ENCODE measurements at regions not wholly inside any gene's neighbourhood (a gene's known extent, or its start where the extent isn't known, plus 50 kb on each side); places are given as distances from the start of the nearest gene placed in this dataset.

DNA sequence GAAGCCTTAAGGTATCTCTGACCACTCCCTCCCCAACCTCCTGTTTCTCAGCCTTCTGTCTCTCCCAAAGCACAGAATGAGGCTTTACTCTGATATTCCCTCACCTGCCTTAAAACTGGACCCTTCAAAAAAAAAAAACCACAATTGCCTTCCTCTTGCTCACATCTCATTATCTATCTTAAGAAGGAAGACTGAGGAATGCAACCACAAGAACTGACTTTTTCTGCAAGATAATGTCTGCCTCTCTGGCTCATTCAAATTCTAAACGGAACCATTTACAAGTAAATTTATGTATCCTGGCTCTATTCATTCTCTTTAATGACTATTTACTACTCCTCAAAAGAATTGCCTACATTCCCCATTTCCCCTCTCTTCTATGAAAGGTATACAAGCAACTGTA is 545.5 kb upstream of the HTR2C start:
- TF ChIP-seq, protein P1, sequence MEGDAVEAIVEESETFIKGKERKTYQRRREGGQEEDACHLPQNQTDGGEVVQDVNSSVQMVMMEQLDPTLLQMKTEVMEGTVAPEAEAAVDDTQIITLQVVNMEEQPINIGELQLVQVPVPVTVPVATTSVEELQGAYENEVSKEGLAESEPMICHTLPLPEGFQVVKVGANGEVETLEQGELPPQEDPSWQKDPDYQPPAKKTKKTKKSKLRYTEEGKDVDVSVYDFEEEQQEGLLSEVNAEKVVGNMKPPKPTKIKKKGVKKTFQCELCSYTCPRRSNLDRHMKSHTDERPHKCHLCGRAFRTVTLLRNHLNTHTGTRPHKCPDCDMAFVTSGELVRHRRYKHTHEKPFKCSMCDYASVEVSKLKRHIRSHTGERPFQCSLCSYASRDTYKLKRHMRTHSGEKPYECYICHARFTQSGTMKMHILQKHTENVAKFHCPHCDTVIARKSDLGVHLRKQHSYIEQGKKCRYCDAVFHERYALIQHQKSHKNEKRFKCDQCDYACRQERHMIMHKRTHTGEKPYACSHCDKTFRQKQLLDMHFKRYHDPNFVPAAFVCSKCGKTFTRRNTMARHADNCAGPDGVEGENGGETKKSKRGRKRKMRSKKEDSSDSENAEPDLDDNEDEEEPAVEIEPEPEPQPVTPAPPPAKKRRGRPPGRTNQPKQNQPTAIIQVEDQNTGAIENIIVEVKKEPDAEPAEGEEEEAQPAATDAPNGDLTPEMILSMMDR (conservative IDR thresholded peaks at IDR 0.05), result no peak
- peaks cover 10% of the 10 kb centered on the region for H3K27me3 Mint-ChIP-seq (ENCODE audit: low read depth)
- H3K4me1 Mint-ChIP-seq, result no peaks in the 10 kb centered on the region

DNA sequence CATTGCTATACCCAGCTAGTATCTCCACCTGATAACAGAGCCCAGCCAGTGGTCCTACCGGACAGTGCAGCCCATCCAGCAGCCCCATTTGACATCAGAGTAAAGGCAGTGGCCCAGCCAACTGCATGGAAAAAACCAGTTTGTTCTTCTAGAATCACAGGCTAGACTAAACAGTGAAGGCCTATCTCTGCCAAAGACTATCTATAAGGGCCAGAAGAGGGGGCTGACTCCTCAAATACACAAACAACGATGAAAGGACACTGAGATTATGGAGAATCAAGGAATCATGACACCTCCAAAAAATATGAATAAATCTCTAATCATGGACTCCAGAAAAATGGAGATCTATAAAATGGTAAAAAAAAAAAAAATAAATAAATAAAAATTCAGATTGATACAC is 546.4 kb upstream of the HTR2C start:
- peaks cover 15% of the 10 kb centered on the region for H3K36me3 Mint-ChIP-seq (ENCODE audit: low read depth)
- H3K4me3 Mint-ChIP-seq, result no peak overlapping the region
- peaks cover 10% of the 10 kb centered on the region for H3K27me3 Mint-ChIP-seq (ENCODE audit: low read depth)
- no peaks in the 10 kb centered on the region for H3K4me1 Mint-ChIP-seq
- TF ChIP-seq, protein P1 (conservative IDR thresholded peaks at IDR 0.05), result no peak
- H3K9me3 Mint-ChIP-seq, result peaks cover 16% of the 10 kb centered on the region
- H3K27ac Mint-ChIP-seq (ENCODE audit: unreplicated experiment), result no peak overlapping the region
- no peak for DNase-seq (ENCODE audit: low read depth, low spot score)

More for the DNA sequence above, 545.5 kb upstream of the HTR2C start:
- no peak overlapping the region for H3K27ac Mint-ChIP-seq (ENCODE audit: unreplicated experiment)
- peaks cover 15% of the 10 kb centered on the region for H3K36me3 Mint-ChIP-seq (ENCODE audit: low read depth)
- DNase-seq (ENCODE audit: low read depth, low spot score), result no peak
- H3K4me3 Mint-ChIP-seq, result no peak overlapping the region
- H3K9me3 Mint-ChIP-seq, result peaks cover 16% of the 10 kb centered on the region

GRCh38 chrX:114028907-114029662 is 554.8 kb upstream of the HTR2C start:
- Mint-ChIP-seq H3K27me3 (ENCODE audit: low read depth) (no peaks in the 10 kb centered on the region), H3K4me3 (no peak overlapping the region), H3K4me1 (no peaks in the 10 kb centered on the region), H3K27ac (ENCODE audit: unreplicated experiment) (no peak overlapping the region), H3K9me3 (peaks cover 7% of the 10 kb centered on the region), H3K36me3 (ENCODE audit: low read depth) (peaks cover 3% of the 10 kb centered on the region)
- TF ChIP-seq, protein P1 (conservative IDR thresholded peaks at IDR 0.05), result no peak
- DNase-seq (ENCODE audit: low read depth, low spot score), result no peak

GRCh38 chrX:114017086-114017485 is 566.8 kb upstream of the HTR2C start:
- H3K27me3 Mint-ChIP-seq (ENCODE audit: low read depth), result no peaks in the 10 kb centered on the region
- H3K36me3 Mint-ChIP-seq (ENCODE audit: low read depth), result no peaks in the 10 kb centered on the region
- H3K27ac Mint-ChIP-seq (ENCODE audit: unreplicated experiment), result no peak overlapping the region
- no peak for DNase-seq (ENCODE audit: low read depth, low spot score)
- TF ChIP-seq, protein P1 (conservative IDR thresholded peaks at IDR 0.05), result no peak
- no peak overlapping the region for H3K4me3 Mint-ChIP-seq
- no peaks in the 10 kb centered on the region for H3K4me1 Mint-ChIP-seq
- no peaks in the 10 kb centered on the region for H3K9me3 Mint-ChIP-seq

- TF ChIP-seq, protein P1 (conservative IDR thresholded peaks at IDR 0.05), result no peak
- Mint-ChIP-seq H3K27ac (ENCODE audit: unreplicated experiment) (no peak overlapping the region), H3K4me3 (no peak overlapping the region), H3K4me1 (no peaks in the 10 kb centered on the region), H3K9me3 (no peaks in the 10 kb centered on the region), H3K36me3 (ENCODE audit: low read depth) (no peaks in the 10 kb centered on the region), H3K27me3 (ENCODE audit: low read depth) (no peaks in the 10 kb centered on the region)
- DNase-seq (ENCODE audit: low read depth, low spot score), result no peak
Measured at GRCh38 chrX:114015966-114016365, 567.9 kb upstream of the HTR2C start.

All from neural crest cell (in vitro differentiated cells).